CD4-positive, alpha-beta T cell treated with Interleukin-12 subunit alpha and Interleukin-12 subunit beta, for 1 hour (primary cell): ENCODE measurements at regions not wholly inside any gene's neighbourhood (a gene's known extent, or its start where the extent isn't known, plus 50 kb on each side); places are given as distances from the start of the nearest gene placed in this dataset.

Experiments
- DNase-seq: peaks from one replicate; pipeline ENCODE4 v3.0.0-alpha.2; 2020

DNA sequence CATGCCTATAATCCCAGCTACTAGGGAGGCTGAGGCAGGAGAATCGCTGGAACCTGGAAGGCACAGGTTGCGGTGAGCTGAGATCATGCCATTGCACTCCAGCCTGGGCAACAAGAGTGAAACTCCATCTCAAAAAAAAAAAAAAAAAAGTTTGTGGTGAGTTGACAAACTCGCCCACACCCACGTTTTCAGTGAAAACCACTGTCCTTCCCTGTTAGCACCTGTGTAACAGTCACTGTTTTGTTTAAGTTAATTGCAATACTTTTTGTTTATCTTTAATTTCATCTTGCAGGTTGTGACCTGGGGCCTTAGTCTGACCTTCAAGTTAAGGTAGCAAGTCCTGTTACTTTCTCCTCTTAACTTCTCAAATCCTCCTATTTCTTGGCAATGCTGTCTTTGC lies 65.5 kb upstream of the SKOR2 start:
- DNase-seq = no peak

DNA sequence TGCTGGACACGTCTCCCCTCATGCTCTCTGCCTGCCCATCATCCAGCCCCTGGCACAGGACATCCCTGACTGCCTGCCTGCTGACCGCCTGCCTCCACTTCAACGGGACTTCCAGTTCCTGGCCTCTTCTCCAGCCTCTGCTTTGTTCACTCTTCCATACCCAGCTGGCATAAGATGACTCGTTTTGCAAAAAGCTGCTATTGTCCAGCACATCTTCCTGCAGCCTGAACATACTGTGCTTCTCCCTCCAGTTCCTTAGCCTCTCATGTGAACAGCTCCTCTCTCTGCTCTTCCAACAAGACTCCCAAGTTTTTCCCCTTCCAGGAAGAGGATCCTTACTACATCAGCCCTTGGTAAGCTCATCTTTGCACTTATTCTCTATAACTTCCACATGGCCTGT lies 62.4 kb upstream of the SKOR2 start:
- DNase-seq = no peak

- no peak for DNase-seq
Measured at GRCh38 chr18:47311585-47311984, 60.1 kb upstream of the SKOR2 start.
